GM12873 (cell line): ENCODE measurements at regions not wholly inside any gene's neighbourhood (a gene's known extent, or its start where the extent isn't known, plus 50 kb on each side); places are given as distances from the start of the nearest gene placed in this dataset.

Experiments used
- CTCF ChIP-seq: IDR thresholded peaks from 2 replicates; pipeline ENCODE4 v1.5.1; 2012; ENCODE audit warnings: low read depth, mild to moderate bottlenecking, moderate library complexity, low read length, control low read depth; ENCODE audit not compliant: insufficient read depth; ENCODE audit errors: missing control alignments

- no peak for TF ChIP-seq CTCF
Measured at GRCh38 chr9:33651125-33651524, 127.1 kb downstream of the ANKRD18B start.

DNA sequence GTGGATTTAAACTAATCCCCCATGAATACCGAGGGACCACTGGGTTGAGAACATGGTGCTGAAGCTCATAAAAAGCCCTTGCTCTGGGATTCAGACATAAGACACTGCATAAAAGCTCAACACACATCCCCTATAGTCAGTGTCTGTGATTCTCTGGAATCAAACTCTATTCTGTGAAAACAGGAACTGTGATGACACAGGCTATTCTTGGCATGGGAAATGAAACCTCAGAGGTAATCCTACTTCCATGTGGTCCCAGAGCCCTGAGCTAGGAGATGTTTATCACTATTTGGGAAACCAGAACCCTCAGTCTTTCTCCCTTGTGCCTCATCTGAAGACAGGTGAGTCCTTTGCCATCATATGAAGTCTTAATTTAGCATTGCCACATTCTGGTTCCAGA, 135.4 kb upstream of the PRSS3 start:
- no peak for TF ChIP-seq CTCF

GRCh38 chr9:33660772-33661171, 134.6 kb upstream of the PRSS3 start:
- no peak for TF ChIP-seq CTCF

DNA sequence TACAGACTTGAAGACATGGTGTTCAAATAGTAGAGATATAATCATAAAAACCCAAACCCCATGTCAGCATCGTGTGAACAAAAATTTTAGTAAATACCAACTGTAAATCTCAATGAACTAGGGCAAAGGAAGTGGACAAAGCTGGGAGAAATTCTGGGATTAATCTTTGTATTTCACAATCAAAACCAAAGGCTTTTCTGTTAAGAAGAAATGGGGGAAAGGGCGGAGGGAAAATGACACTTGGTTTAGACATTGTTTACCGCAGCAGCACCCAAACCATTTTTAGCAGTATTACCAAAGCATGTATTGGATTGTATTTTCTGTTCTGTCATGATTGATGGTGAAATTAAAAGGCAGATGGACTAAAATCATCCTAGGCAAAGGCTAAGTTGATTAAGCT, 134.2 kb upstream of the PRSS3 start:
- no peak for TF ChIP-seq CTCF

DNA sequence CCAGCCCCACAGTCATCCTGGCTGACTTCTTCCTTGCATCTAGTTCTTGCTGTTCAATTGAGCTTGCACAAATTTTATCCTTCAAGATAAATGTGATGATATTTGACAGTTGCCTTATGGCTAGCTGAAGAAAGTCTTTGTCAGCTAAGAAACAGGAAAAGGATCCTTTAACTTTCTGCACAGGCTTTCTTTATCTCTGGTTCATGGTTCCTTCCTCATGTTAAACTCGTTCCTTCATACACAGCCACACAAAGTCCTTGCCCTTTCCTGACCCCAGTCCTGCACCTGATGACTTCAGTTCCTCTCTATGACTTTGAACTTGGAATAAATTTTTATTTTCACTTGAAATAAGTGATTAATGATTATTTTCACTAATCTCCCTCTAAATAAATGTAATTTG, 132.5 kb upstream of the PRSS3 start:
- TF ChIP-seq CTCF, result no peak

DNA sequence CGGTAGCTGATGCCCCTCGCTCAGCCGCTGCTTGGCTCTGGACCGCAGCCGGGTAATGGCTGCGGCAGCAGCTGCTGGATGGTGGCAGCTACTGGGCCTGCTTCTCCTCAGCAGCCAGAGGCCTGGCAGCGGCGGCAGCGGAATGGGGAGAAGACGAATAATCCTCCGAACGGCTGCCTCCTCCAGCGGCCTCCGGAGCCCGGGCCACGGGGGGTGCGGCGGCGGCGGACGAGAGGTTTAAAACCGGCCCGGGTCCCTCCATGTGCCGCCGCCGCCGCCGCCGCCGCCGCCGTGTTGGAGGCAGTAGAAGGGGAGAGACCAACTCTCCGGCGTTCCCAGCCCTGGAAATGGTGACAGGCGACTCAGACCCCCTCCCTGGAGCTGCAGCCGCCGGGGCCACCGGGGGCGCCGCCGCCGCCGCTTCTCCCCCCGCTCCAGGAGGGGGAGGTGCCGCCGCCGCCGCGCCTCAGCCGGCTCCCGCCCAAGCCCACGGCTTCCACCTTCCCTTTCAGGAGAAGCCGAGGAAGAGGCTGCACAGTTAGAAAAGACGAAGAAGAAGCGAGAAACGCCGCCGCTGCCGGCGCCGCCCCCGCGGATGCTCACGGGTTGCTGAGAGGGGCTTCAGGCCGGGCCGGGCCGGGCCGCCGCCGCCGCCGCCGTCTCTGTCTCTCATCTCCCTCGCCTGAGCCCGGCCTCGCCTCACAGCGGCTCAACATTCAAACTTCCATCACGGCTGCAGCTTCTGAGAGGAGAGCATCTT, 118.4 kb upstream of the PRSS3 start:
- TF ChIP-seq CTCF, result no peak

DNA sequence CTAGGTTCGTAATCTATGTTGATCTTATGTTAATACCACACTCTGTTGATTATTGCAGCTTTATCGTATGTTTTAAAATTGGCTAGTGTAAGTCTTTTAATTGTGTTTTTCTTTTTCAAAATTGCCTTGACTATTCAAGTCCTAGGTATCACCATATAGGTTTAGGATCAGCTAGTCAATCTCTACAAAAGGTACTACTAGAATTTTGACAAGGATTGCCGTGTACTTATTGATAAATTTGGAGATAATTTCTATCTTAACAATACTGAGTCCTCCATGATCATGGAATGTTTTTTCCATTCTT, 117.9 kb upstream of the PRSS3 start:
- no peak for TF ChIP-seq CTCF
